NCI-H1092 (cell line): ENCODE measurements at regions not wholly inside any gene's neighbourhood (a gene's known extent, or its start where the extent isn't known, plus 50 kb on each side); places are given as distances from the start of the nearest gene placed in this dataset.
"Not testable (repeated sequence)": the region's sequence is repeated elsewhere in the genome, so short reads cannot be mapped to it uniquely, and the experiment has no call there.

Experiments
- DNase-seq: peaks from one replicate; lab custom pipeline; 2025; lab: John Stamatoyannopoulos, UW

DNA sequence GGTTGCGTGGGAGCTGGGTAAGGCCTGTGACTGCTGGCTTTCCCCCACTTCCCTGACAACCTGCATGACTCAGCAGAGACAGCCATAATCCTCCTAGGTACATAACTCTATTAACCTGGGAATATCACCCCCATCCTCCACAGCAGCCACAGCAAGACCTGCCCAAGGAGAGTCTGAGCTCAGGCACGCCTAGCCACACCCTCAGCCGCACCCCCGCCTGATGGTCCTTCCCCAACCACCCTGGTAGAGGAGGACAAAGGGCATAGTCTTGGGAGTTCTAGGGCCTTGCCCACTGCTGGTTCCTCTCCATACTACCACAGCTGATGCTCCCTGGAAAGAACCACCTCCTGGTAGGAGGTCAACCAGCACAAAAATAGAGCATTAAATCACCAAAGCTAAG lies 965.4 kb downstream of the TSN start:
- not testable (repeated sequence) for DNase-seq

DNA sequence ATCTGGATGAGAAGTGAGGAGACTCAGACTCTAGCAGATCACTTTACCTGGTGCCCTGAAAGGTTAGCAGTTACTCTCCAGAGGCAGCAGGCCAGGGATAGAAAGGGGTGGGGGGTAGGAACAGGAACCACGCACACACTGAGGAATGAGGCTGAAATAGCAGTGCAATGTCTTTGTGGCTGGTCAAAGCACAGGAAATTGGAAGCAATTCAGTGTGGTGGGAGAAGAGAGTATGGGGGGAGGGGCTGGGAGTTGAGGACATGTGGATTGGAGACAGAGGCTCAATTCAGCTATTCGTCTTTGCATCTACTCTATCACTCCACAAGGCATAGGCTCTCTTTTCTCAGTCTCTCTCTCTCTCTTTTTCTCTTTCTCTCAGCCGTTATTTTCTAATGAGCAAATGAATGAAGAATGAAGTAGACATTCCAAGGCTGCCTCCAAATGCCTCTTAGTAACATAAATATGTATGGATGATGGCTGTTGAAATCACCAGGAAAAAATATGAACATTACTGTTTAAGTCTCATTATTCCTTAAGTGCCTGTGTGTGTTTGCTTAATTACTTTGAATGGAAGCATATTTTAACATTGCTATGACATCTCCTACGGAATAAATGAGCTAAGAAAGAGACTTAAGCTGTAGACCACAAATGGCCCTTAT lies 979.4 kb downstream of the TSN start:
- DNase-seq: no peak

DNA sequence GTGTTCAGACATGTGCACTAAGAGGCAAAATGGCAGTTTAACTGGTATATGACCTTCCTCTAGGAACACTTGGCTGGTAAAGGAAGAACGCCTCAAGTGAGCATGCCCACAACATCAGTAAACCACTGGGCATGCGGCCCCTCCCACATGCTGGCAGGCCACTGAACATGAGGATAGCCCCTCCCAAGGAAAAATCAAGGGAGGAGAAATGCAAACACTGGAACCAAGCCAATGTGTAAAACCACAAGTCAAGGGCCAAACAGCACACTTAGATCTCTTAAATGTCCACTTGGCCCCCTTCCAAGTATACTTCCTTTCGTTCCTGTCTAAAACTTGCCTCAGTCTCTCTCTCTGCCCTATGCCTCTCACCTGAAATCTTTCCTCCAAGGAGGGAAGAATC lies 980.8 kb downstream of the TSN start:
- DNase-seq: no peak

DNA sequence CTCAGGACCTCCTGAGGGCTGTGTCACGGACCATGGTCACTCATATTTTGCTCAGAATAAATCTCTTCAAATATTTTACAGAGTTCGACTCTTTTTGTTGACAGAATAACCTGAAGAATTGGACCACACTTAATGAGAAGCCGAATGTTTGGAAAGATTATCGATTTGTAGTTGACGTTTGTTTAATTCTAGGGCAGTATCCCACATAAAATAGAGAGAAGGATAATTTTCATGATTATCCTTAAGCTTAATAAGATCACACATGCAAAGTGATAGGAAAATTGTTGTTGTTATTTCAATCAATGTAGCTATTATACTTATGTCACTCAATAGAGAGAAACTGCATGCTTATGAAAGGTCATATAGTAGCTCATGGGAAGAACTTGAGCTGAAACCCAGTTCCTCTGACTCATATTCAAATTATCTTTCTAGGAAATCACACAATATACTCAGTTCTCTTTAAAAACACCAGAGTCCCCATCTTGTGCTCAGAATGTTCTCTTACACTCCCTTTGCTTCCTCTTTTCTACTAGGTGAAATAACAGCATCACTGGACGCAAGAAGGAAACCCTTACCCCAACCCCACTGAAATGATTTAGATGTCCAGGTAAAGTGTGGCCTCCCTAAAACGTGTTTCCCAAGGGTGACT lies 982.1 kb downstream of the TSN start:
- no peak for DNase-seq

DNA sequence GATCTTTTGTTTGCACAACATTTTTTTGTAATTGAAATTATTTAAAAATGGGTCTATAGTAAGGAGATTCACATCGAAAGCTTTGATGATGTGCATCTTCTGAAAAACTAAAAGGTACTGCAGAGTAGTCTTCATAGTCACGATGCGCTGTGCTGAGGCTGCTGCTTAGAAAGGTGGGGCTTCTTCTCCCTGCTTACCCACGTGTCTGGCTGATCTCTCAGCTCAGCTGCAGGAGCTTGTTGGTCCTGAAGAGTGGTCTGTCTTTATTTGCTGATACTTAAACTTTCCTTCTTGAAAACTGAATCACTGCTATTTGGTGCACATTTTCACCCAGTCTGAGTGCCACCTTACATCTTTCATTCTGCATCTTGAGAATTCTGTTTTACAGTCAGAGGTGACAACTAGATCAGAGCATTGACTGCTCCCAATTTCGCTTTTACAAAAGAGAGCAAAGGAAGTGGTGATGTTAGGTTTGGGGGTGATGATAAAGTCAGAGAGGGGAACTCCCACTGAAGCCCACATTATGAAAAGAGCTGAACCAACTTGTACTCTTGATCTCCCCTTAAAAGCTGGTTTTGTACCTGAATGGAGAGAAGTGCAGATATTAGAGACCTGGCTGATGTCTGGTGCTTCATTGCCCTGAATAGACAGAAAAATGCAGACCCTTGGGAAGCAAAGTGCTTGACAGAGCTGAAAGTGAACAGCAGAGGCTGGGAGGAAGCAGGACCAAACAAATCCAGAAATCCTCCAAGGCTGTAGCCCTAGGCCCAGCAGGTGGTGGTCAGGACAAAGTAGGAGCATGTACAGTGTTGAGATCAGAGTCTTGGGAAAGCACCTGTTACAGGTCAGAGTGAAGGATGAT lies 984.5 kb downstream of the TSN start:
- no peak for DNase-seq

DNA sequence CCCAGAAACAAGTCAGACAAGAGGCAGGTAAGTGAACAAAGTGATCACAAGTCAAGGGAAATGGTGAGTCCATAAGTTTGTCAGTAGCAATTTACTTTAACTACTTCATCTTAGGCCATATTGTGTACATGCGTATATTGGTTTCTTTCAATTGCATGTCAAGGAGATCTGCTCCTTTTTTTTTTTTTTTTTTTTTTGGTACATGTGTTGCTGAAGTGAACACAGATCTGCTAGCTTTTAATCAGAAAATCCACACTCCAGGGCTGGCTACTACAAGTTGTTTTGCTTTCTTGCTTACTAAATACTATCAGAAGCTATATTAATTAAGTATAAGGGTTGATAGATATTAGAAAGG lies 985.1 kb downstream of the TSN start:
- DNase-seq: no peak

DNA sequence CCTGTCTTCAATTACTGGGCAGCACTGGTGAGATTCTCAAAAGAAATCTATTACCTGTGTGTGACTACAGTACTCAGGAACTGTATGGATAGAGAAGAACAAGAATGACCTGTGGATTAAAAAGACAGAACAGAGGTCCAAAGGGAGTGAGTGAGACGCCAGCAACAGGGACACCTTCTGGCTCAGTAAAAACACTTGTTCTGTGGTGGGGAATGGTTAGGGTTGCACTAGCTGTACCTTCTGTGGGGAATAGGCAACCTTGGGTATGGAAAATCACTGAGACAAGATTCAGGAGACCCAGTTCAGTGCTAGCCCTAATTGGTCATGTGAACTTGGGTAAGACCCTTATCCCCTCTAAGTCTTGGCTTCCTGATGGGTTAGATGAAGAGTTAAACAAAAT lies 986.0 kb downstream of the TSN start:
- no peak for DNase-seq

DNA sequence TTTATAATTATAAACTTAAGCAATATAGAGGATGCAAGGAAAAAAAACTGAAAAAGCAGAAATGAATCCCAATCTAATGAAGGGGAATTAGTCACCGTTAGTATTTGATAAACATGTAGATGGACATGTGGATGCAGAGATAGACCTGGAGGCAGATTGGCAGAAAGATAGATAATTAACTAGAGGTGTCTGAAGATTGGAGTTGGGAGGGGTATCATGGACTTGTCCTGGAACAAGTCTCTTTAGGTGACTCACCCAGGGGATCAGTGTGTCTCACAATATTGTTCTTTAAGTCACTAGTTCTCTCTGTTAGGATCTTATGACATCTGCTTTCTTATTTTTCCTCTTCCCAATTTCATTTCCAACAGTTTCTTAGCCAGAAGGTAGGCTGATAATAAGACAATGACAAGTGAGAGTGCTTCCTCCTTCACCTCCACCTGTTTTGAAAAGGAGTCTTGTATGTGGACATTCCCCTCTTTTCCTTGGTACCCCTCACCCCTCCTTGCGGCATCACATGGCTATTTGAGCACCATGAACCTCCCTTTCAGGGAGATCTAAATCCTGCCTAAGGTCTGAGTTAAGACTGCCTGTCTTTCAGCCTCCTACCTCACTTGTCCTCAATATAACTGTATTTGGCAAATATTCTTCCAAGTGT lies 987.7 kb downstream of the TSN start:
- DNase-seq: no peak

DNA sequence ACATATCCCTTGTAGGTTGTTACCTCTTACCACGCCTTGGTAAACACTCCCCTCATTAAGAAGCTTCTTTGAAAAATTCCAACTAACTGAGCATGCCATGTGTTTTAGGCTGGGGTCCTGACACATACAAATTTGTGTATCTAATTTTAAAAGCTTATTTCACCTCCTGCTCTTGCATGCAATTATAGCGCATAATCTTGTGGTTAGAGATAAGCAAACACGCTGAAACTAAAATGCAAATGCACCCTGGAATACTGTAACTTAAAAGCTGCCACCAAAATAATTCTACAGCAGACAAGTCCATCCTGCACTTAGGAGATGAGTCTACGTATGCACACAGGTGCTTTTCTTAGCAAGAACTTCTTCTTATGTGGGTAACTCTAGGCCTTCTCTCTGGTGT lies 990.2 kb downstream of the TSN start:
- no peak for DNase-seq

DNA sequence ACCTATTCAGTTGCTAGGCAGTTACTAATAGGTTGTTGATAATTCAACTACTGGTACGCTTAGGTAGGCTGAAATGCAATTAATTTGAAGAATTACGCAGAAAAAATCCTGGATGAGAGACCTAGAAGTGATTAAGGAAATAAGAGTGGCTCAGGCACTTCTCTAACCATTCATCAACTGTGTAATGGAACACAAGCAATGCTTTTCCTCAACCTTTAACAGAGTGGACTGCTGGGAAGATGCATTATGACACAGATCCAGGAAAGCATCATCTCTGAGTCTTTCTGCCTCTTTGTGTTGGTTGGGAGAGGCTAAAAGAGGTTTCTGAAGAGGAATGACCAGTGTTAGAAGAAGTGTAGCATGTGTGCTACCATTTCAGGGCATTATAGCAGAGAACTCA lies 992.2 kb downstream of the TSN start:
- DNase-seq: no peak

DNA sequence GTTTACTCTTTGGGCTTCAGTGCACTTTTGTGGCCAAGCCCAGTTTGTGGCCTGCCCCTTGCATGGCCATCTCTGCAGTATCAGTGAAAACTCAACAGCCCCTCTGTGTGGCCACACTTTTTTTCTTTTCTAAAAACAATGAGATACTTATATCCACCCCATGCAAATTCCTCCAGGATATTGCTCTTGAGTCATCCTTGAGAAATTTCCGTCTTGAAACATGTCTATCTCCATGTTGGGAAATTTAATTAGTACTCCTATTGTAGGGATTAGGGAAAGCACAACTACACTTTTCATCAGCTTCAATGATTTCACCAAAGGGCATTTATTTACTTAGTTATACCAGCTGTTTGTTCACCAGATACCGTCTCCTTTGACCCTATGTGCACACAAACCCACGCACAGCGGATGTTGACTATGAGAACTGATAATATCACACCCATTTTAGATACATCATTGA lies 993.1 kb downstream of the TSN start:
- no peak for DNase-seq

DNA sequence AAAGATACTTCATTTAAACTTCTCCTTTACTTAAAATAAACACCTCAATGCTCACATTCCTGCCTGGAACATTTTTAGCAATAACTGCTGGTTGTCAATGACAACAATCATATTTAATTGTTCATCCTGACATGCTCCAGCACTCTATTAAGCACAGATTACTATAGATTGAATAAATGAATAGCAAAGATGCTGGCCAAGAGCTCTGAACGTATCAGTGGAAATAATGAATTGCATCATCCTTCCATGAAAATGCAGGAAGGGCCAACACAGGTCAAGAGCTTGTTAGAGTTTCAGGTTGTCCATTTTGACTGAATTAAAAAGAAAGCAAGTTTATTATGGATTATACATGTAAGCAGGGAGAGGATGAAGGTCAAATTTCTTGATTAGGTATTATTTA lies 994.0 kb downstream of the TSN start:
- DNase-seq: no peak

DNA sequence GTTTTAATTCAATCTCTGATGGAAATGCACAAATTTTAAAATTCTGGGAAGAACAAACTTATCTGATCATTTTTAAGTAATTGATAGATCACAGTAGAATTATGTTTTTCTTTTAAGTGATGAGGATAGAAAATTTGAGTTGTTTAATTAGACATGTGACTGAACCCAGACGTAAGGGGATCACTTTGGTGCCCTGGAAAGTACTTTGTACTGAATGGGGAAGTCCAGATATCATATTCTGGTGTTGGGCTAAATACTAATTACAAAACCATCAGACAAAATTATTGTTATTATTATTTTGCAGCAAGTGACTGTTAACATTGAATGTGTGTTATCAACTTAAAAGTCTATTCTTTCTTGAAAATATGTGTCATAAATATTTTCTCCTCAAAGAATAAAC lies 994.6 kb downstream of the TSN start:
- DNase-seq: no peak

DNA sequence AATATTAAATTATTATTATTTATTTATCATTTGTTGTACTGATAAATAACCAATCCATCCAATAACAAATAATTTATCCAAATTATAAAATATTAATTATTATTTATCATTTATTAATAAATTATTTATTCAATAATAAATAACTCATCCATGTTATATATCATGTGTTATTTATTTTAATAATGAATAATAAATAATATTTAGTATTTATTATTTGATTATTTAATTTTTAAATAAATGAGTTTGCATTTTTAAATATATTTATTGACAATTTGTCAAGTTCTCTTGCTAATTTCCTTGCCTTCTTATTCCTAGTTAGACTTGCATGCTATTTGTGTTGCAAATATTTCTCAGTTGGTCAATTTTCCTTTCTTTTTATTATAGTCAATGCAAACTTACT lies 995.4 kb downstream of the TSN start:
- no peak for DNase-seq

DNA sequence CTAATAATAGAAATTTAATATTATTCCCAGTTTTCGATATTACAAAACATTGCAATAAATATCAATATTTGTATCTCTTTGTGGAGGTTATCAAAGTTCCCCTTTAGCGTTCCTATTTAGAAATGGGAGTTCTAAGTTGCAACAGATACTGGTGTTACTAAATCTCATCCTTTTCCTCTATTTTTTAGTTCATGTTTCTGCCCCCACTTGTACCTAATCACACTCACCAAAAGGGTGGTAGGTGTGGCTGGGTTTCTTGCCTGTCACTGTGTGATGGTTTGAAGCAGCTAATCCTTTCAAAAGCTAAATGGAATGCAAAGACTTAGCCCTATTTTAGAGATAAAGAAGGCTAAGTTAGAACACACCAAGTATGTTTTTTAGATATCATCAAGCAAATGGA lies 997.9 kb downstream of the TSN start:
- no peak for DNase-seq

DNA sequence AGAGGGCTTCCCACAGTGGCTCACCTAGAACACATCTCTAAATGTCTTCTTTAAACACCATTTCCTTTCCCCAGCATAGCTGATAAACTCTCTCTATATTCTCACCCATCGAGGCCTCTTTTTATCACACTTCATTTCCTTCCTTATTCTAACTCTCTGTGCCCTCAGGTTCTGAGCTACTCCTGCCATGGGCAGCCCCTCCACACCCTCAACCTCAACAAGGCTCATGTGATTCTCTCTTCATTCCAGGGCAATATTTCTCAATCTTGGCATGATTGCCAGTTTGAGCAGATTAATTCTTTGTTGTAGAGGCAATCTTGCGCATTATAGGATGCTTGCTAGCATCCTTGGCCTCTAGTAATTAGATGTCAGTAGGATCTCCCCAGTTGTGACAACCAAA lies 999.1 kb downstream of the TSN start:
- no peak for DNase-seq

DNA sequence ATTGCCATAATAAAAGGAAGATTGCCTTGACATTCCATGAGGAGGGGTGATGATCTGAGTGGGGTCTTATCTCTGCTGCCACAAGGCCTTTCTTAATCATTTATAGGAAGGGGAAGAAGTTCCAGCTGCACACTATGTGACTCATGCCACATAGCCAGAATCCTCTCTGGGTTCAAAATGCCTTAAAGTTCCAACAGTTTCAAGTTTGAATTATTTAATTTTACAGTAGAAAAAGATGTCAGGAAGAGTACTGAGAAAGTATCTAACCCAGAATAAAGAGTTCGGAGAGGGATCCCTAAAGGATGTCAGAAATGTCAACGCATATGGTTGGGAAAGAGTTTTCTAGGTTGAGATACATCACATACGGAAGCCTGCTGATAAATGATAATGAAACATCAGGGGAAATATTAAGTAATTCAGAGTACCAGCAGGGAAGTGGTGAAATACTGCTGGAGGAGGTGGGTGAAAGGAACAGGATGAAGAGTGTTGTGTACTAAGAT lies 999.9 kb downstream of the TSN start:
- no peak for DNase-seq

DNA sequence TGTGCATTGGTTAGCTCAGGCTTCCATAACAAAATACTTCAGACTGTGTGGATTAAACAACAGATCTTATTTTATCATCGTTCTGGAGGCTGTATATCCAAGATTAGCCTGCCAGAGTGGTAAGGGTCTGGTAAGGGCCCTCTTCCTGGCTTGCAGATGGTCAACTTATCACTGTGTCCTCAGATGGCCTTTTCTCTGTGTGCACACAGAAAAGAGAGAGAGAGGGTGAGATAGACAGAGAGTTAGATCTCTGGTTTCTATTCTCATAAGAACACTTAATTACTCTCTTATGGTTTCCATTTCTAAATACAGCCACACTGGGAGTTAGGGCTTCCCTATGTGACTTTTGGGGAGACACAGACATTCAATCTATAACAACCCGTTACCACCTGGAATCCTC lies 1003.5 kb downstream of the TSN start:
- no peak for DNase-seq

DNA sequence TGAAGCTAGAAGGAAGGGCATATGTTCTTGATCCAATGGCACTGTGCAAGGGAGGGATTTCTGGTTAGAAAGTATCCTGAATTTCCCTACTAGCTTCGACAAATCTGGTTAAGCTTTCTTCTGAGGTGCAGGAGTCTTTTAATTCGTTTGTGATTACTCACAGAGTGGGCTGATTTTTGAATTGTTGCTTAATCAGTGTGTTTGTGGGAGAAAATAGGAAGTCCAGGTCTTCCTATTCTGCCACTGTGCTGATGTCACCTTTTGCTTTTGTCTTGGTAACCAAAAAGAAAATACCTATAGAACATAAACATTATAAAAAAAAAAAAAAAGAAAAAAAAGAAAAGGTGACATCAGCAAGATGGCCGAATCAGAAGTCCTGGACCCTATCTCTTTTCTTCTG lies 1008.6 kb downstream of the TSN start:
- DNase-seq: no peak

DNA sequence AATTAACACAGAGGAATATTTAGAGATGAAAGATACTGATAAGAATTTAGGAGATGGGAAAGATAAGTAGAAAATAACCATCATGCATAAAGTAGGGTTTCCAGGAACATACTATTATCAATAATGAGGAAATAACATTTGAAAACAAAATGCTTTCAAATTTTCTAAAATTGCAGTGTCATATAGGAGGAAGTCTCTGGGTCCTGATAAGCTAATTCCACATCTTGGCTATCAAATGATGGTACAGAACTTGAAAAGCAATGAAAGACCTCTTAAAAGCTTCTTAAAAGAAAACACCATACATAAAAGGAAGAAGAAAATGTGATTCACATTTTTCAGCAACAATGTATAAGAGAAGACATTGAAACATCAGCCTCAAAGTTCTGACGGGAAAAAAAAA lies 1024.8 kb downstream of the TSN start:
- no peak for DNase-seq

DNA sequence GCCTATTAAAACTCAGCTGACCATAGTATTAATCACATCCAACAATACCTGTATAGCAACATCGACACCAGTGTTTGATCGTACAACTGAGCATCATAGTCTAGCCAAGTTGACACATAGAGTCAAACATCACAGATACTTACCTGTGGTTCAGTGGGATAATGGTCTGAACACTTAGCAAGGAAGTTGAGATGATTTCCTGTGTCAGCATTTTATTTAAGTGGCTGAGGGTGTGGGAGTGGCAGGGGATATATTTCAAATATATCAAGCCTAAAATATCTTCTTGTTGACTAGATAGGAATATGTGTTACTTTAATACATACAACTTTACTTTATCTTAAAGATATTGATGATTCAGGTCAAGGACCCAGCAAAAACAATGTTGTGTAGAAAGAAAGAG lies 1038.6 kb downstream of the TSN start:
- no peak for DNase-seq

DNA sequence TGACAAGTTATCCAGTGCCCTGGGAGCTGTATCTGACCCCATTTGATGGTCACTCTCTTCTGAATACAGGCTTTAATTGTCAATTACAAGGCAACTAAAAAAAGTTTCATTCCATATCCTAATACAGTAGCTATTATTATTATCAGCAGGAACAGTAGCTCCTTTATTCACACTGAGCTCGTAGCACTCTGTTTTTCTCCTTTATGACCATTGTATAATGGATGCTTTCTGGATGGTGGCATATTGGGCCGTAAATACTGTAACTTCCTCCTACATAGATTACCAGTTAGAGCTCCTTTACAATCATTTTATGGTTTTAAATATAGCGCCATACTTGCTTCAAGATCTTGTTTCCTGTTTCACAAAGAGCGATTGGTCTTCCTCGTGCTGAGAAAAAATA lies 1040.3 kb downstream of the TSN start:
- no peak for DNase-seq

DNA sequence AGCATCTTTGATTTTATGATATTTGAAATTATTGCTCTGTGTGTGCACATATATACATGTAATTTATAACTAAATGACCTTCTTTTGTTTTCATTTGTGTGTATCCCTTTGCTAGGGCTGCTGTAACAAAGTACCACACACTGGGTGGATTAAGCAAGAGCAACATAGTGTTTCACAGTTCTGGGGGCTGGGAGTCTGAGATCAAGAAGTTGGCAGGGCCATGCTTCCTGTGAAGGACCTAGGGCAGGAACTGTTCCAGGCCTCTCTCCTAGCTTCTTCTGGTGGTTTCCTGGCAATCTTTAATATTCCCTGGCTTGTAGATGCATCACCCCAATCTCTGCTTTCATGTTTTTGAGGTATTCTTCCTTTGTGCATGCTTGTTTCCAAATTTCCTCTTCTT lies 1043.9 kb downstream of the TSN start:
- no peak for DNase-seq
